NB4 (cell line): ENCODE measurements at regions not wholly inside any gene's neighbourhood (a gene's known extent, or its start where the extent isn't known, plus 50 kb on each side); places are given as distances from the start of the nearest gene placed in this dataset.

Experiments used
- CTCF ChIP-seq: IDR thresholded peaks from one replicate; pipeline ENCODE4 v1.5.1; 2012; ENCODE audit warnings: low read depth, low read length
- MAX ChIP-seq: IDR thresholded peaks from 2 replicates; pipeline ENCODE4 v1.6.1; 2011; ENCODE audit warnings: low read depth, low read length
- MYC ChIP-seq: IDR thresholded peaks from 2 replicates; pipeline ENCODE4 v1.6.1; 2011; ENCODE audit warnings: low read depth, low read length
- POLR2A ChIP-seq: IDR thresholded peaks from 2 replicates; pipeline ENCODE4 v1.6.1; 2011; ENCODE audit warnings: mild to moderate bottlenecking; ENCODE audit not compliant: insufficient read length; ENCODE audit errors: extremely low read depth

- TF ChIP-seq POLR2A, result no peak
- no peak for TF ChIP-seq CTCF
- TF ChIP-seq MYC, result no peak
- no peak for TF ChIP-seq MAX
Observed at GRCh38 chr1:245084551-245084950, 70.2 kb upstream of the KIF26B start.
